ENCODE measurements at regions not wholly inside any gene's neighbourhood (a gene's known extent, or its start where the extent isn't known, plus 50 kb on each side); places are given as distances from the start of the nearest gene placed in this dataset.

- no peak overlapping the region for H3K4me3 ChIP-seq (replicated peaks in 1 of 3; ENCODE audit: insufficient read depth in 1 of 3, low read depth in 2 of 3, low read length in 3 of 3)
- H4K20me1 ChIP-seq (ENCODE audit: insufficient read depth, low read length), result no peaks in the 10 kb centered on the region
- CTCF ChIA-PET (ENCODE audit: low intra/inter-chr PET ratio, low total read pairs), result no interaction called here
- no peaks in the 10 kb centered on the region for H3K36me3 ChIP-seq (replicated peaks in 1 of 2; ENCODE audit: control insufficient read depth in 1 of 2, insufficient read depth in 2 of 2, low read length in 2 of 2)
- ATAC-seq (no peak), DNase-seq (ENCODE audit: low spot score) (no peak), FAIRE-seq (no peak)
- no peak overlapping the region for H3K4me2 ChIP-seq (ENCODE audit: low read depth, low read length)
- no peak overlapping the region for H3K27ac ChIP-seq (ENCODE audit: extremely low read length, insufficient read depth, low read length)
- H3K9me3 ChIP-seq (ENCODE audit: low read length), result no peaks in the 10 kb centered on the region
- peaks cover 0 to 6% of the 10 kb centered on the region in 2 experiments; a peak in 3 of 5 replicates for H3K27me3 ChIP-seq (ENCODE audit: control insufficient read depth in 1 of 2, insufficient read depth in 2 of 2, low read length in 2 of 2)
- H2AFZ ChIP-seq (ENCODE audit: low read length), result no peak overlapping the region
- WGBS (ENCODE audit: low lambda C conversion rate), result 23% methylated on average over 11 of the region's 16 CpGs
- in situ Hi-C loops (cut with HindIII; ENCODE audit: extremely low pct_ligation_motif_present, low pct_unique_long_range_greater_than_20kb), result no loop called here
- no peak overlapping the region for H3K9ac ChIP-seq (ENCODE audit: insufficient read depth, low read depth, low read length)
- peaks cover 9% of the 10 kb centered on the region for H3K4me1 ChIP-seq (ENCODE audit: insufficient read depth, low read length)
- intact Hi-C loops (cut with micrococcal nuclease; ENCODE audit: unreplicated experiment), result no loop called here
- no TSS peak for BruUV-seq (replicated peaks)
- no peaks in the 10 kb centered on the region for H3K79me2 ChIP-seq (ENCODE audit: insufficient read depth, low read length)
- POLR2A ChIA-PET, result no interaction called here
- no peak for TF ChIP-seq BORCS8-MEF2B (CRISPR knock-in tag; IDR thresholded peaks at IDR 0.05)
- TF ChIP-seq ATF7-NPFF (CRISPR knock-in tag; IDR thresholded peaks at IDR 0.05; ENCODE audit: low read depth), result no peak
- TF ChIP-seq ONECUT2 (CRISPR knock-in tag; IDR thresholded peaks at IDR 0.05), result no peak
- TF ChIP-seq TRIM22 (IDR thresholded peaks at IDR 0.05), result no peak
- TF ChIP-seq ZBTB37 (CRISPR knock-in tag; IDR thresholded peaks at IDR 0.05), result no peak
- TF ChIP-seq ZHX2 (IDR thresholded peaks at IDR 0.05; ENCODE audit: low read depth), result no peak
- TF ChIP-seq ZHX2 (CRISPR knock-in tag; IDR thresholded peaks at IDR 0.05; ENCODE audit: borderline replicate concordance), result no peak
- no peak for TF ChIP-seq POGK (CRISPR knock-in tag; conservative IDR thresholded peaks at IDR 0.05)
- TF ChIP-seq RORA (CRISPR knock-in tag; IDR thresholded peaks at IDR 0.05), result no peak
- no peak for TF ChIP-seq ZNF720 (CRISPR knock-in tag; IDR thresholded peaks at IDR 0.05)
- TF ChIP-seq HDAC6 (IDR thresholded peaks at IDR 0.05; ENCODE audit: low read depth, low read length), result no peak
- TF ChIP-seq IKZF4 (CRISPR knock-in tag; IDR thresholded peaks at IDR 0.05; ENCODE audit: borderline replicate concordance, low read depth, not compliant biosample characterization), result no peak
- no peak for TF ChIP-seq ZNF275 (CRISPR knock-in tag; IDR thresholded peaks at IDR 0.05; ENCODE audit: borderline replicate concordance)
These were observed 174.7 kb downstream of the IGLL1 start for GRCh38 chr22:23405366-23405851.
